Liver (tissue), 8 donors: ENCODE measurements at regions not wholly inside any gene's neighbourhood (a gene's known extent, or its start where the extent isn't known, plus 50 kb on each side); places are given as distances from the start of the nearest gene placed in this dataset.

Experiments used
- DNase-seq: peaks from one replicate; pipeline ENCODE4 v3.0.0-alpha.2; 2017; ENCODE audit warnings: low spot score
- H3K27ac ChIP-seq, 2 donors: one replicate each; pipeline ENCODE4 v1.7.0; 2013; ENCODE audit warnings: inconsistent platforms in 2 of 2, low read length in 2 of 2, control low read depth in 1 of 2, low read depth in 1 of 2, mild to moderate bottlenecking in 1 of 2
- H3K27me3 ChIP-seq, 4 donors: one replicate each; pipeline versions ENCODE4 v1.6.1 to v1.7.0; 2013; ENCODE audit warnings: low read length in 3 of 4, inconsistent platforms in 1 of 4, mild to moderate bottlenecking in 1 of 4, moderate library complexity in 1 of 4; ENCODE audit not compliant: control insufficient read depth in 4 of 4, insufficient read depth in 4 of 4
- H3K36me3 ChIP-seq, 4 donors: one replicate each; pipeline versions ENCODE4 v1.6.1 to v1.7.0; 2013; ENCODE audit warnings: low read length in 3 of 4, mild to moderate bottlenecking in 3 of 4, low read depth in 1 of 4, moderate library complexity in 1 of 4; ENCODE audit not compliant: control insufficient read depth in 4 of 4, insufficient read depth in 3 of 4
- H3K4me1 ChIP-seq, 4 donors: one replicate each; pipeline versions ENCODE4 v1.6.1 to v1.7.0; 2013; ENCODE audit warnings: low read length in 3 of 4, mild to moderate bottlenecking in 3 of 4, moderate library complexity in 1 of 4; ENCODE audit not compliant: control insufficient read depth in 4 of 4, insufficient read depth in 4 of 4
- H3K4me3 ChIP-seq, 3 donors: one replicate each; pipeline versions ENCODE4 v1.6.1 to v1.7.0; 2013; ENCODE audit warnings: low read length in 3 of 3, control low read depth in 1 of 3, low read depth in 1 of 3, mild to moderate bottlenecking in 1 of 3
- H3K9ac ChIP-seq, 2 donors: one replicate each; pipeline ENCODE4 v1.7.0; 2013; ENCODE audit warnings: low read length in 2 of 2, mild to moderate bottlenecking in 2 of 2, moderate library complexity in 2 of 2, control low read depth in 1 of 2, low read depth in 1 of 2
- H3K9me3 ChIP-seq, 4 donors: one replicate each; pipeline versions ENCODE4 v1.6.1 to v1.7.0; 2013; ENCODE audit warnings: low read length in 3 of 4; ENCODE audit not compliant: control insufficient read depth in 4 of 4
- FOXA1 ChIP-seq: IDR thresholded peaks from 2 replicates; pipeline ENCODE4 v1.6.1; 2016; ENCODE audit warnings: antibody characterized with exemption
- FOXA2 ChIP-seq: IDR thresholded peaks from 2 replicates; pipeline ENCODE4 v1.6.1; 2016; ENCODE audit warnings: antibody characterized with exemption
- GABPA ChIP-seq, 2 donors: IDR thresholded peaks in 1 of 2; conservative IDR thresholded peaks in 1 of 2; 2 replicates each; pipeline ENCODE4 v1.6.1; 2016; ENCODE audit warnings: antibody characterized with exemption in 2 of 2, mild to moderate bottlenecking in 1 of 2, moderate library complexity in 1 of 2
- HNF4G ChIP-seq: IDR thresholded peaks from 2 replicates; pipeline ENCODE4 v1.6.1; 2016; ENCODE audit warnings: antibody characterized with exemption
- JUND ChIP-seq, 2 donors: IDR thresholded peaks; 2 replicates each; pipeline ENCODE4 v1.6.1; 2016; ENCODE audit warnings: antibody characterized with exemption in 2 of 2
- NR2F2 ChIP-seq: IDR thresholded peaks from 2 replicates; pipeline ENCODE4 v1.6.1; 2016; ENCODE audit warnings: antibody characterized with exemption
- RAD21 ChIP-seq, 2 donors: IDR thresholded peaks; 2 replicates each; pipeline ENCODE4 v1.6.1; 2016; ENCODE audit warnings: antibody characterized with exemption in 2 of 2, mild to moderate bottlenecking in 2 of 2
- SP1 ChIP-seq: IDR thresholded peaks from 2 replicates; pipeline ENCODE4 v1.6.1; 2018; ENCODE audit warnings: antibody characterized with exemption, mild to moderate bottlenecking
- TAF1 ChIP-seq: conservative IDR thresholded peaks from 2 replicates; pipeline ENCODE4 v1.6.1; 2016; ENCODE audit warnings: antibody characterized with exemption, mild to moderate bottlenecking
- YY1 ChIP-seq: IDR thresholded peaks from 2 replicates; pipeline ENCODE4 v1.6.1; 2016; ENCODE audit warnings: antibody characterized with exemption, mild to moderate bottlenecking
- WGBS: extraction: QIAGEN DNeasy Blood & Tissue Kit; methylation state at CpG from one replicate; pipeline ENCODE4 v1.1.7; 2013; 5-methylcytosine and 5-hydroxymethylcytosine counted together
- TF ChIP-seq, protein P1 (sequence below): IDR thresholded peaks from 2 replicates; pipeline ENCODE4 v1.6.1; 2016; ENCODE audit warnings: antibody characterized with exemption
- TF ChIP-seq, protein P2 (sequence below): fragments of 150-350 bp; IDR thresholded peaks from 2 replicates; pipeline ENCODE4 v1.5.1; 2017; ENCODE audit warnings: improper control_type of control experiment, low read depth, low read length; ENCODE audit not compliant: missing input control
- TF ChIP-seq, protein P3 (sequence below): IDR thresholded peaks from 2 replicates; pipeline ENCODE4 v1.6.1; 2016; ENCODE audit warnings: antibody characterized with exemption
- donor health status: healthy.
- donor health status: healthy.
- donor health status: healthy.
- donor health status: healthy.
- donor health status: healthy.

DNA sequence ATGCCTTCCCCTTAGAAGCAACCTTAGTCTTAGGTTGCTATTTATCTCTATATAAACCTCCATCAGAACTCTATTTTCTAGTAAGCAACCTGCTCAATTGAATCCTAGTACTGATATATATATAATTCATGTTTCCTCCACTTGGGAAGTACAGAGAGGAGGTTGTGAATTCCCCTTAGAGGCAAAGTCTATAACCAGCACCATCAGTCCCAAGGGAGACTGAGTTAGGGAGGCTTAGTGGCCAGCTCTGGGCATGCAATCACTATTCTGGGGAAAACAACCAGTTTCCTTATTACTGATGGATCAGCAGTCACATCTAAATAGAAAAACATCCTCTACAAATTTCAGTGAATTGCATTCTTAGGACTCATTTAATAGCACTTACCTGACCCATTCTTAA lies 489.1 kb downstream of the RMST start (continued):
- TF ChIP-seq, protein P1, sequence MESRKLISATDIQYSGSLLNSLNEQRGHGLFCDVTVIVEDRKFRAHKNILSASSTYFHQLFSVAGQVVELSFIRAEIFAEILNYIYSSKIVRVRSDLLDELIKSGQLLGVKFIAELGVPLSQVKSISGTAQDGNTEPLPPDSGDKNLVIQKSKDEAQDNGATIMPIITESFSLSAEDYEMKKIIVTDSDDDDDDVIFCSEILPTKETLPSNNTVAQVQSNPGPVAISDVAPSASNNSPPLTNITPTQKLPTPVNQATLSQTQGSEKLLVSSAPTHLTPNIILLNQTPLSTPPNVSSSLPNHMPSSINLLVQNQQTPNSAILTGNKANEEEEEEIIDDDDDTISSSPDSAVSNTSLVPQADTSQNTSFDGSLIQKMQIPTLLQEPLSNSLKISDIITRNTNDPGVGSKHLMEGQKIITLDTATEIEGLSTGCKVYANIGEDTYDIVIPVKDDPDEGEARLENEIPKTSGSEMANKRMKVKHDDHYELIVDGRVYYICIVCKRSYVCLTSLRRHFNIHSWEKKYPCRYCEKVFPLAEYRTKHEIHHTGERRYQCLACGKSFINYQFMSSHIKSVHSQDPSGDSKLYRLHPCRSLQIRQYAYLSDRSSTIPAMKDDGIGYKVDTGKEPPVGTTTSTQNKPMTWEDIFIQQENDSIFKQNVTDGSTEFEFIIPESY = no peak

DNA sequence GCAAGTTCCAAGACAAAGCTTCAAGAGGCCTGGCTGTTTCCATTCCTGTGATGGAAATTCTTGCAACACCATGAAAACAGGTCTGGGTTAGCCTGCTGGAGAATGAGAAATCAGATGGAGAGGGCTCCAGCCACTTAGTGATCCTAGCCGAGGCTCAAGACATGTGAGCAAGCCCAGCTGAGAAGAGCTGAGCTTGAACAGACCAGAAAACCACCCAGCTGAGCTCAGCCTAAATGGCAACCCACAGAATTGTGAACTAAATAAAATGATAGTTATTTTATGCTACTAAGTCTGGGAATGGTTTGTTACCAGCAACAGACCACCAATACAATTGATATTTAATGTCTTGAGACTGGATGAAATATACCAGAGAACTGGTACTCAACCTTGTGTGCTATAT lies 494.5 kb downstream of the RMST start:
- Histone ChIP-seq H3K4me1 (no peaks in the 10 kb centered on the region), H3K27me3 (no peaks in the 10 kb centered on the region), H3K4me3 (no peak overlapping the region), H3K9me3 (peaks cover 0 to 4% (median 4%) of the 10 kb centered on the region in 4 donors), H3K36me3 (no peaks in the 10 kb centered on the region), H3K27ac (no peak overlapping the region), H3K9ac (no peak overlapping the region)
- no peak for DNase-seq
- TF ChIP-seq RAD21 (IDR thresholded peaks at IDR 0.05) (no peak), FOXA2 (no peak), NR2F2 (no peak), GABPA (IDR thresholded peaks at IDR 0.05 in 1 of 2, conservative IDR thresholded peaks at IDR 0.05 in 1 of 2) (no peak), TAF1 (no peak), FOXA1 (no peak)
- TF ChIP-seq, protein P2, sequence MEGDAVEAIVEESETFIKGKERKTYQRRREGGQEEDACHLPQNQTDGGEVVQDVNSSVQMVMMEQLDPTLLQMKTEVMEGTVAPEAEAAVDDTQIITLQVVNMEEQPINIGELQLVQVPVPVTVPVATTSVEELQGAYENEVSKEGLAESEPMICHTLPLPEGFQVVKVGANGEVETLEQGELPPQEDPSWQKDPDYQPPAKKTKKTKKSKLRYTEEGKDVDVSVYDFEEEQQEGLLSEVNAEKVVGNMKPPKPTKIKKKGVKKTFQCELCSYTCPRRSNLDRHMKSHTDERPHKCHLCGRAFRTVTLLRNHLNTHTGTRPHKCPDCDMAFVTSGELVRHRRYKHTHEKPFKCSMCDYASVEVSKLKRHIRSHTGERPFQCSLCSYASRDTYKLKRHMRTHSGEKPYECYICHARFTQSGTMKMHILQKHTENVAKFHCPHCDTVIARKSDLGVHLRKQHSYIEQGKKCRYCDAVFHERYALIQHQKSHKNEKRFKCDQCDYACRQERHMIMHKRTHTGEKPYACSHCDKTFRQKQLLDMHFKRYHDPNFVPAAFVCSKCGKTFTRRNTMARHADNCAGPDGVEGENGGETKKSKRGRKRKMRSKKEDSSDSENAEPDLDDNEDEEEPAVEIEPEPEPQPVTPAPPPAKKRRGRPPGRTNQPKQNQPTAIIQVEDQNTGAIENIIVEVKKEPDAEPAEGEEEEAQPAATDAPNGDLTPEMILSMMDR = no peak
- TF ChIP-seq, protein P3, sequence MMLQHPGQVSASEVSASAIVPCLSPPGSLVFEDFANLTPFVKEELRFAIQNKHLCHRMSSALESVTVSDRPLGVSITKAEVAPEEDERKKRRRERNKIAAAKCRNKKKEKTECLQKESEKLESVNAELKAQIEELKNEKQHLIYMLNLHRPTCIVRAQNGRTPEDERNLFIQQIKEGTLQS = no peak
- WGBS = 70% methylated on average over 1 of the region's 1 CpG

DNA sequence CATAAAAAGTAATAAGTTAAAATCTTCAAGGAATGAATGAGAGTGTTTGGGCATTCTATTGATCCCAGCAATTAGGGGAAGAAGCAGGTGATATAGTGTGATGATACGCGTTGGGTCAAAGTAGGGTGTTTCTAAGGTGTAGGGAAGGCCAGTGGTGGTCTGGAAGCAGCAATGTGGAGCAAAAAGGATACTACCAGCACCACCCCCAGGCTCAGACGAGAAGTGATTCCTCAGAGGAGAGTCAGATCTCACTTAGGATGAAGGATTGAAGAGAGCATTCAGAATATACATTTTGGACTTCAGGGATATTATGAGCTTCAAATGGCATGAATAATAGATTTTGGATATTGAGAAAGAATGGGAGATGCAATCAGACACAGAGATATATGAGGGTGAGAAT lies 497.6 kb downstream of the RMST start:
- Histone ChIP-seq H3K9ac (no peak overlapping the region), H3K9me3 (peaks cover 0 to 4% (median 4%) of the 10 kb centered on the region in 4 donors), H3K36me3 (no peaks in the 10 kb centered on the region), H3K4me3 (no peak overlapping the region), H3K27me3 (no peaks in the 10 kb centered on the region), H3K4me1 (no peaks in the 10 kb centered on the region), H3K27ac (no peak overlapping the region)
- 73% methylated on average over 3 of the region's 3 CpGs for WGBS
- no peak for DNase-seq
- TF ChIP-seq HNF4G (no peak), SP1 (no peak), JUND (IDR thresholded peaks at IDR 0.05) (no peak), TAF1 (no peak), YY1 (no peak), GABPA (IDR thresholded peaks at IDR 0.05 in 1 of 2, conservative IDR thresholded peaks at IDR 0.05 in 1 of 2) (no peak), NR2F2 (no peak)
- TF ChIP-seq, protein P3 = no peak
